ENCODE measurements at regions not wholly inside any gene's neighbourhood (a gene's known extent, or its start where the extent isn't known, plus 50 kb on each side); places are given as distances from the start of the nearest gene placed in this dataset.

GRCh38 chr1:36715797-36716196 is 233.1 kb upstream of the CSF3R start:
- no peak overlapping the region for H3K4me3 ChIP-seq
- H3K27me3 ChIP-seq (ENCODE audit: insufficient read depth in 3 of 3, low read length in 2 of 3), result peaks cover 0 to 22% (median 0%) of the 10 kb centered on the region in 3 donors
- intact Hi-C loops (cut with DNase I), result loop anchor here in 1 of 2 donors (2.0 kb wide), 1 partner anchor 39 kb away; no protein-coding TSS in a partner anchor
- TF ChIP-seq CTCF (IDR thresholded peaks at IDR 0.05), result no peak
- whole genome bisulfite sequencing, 3 donors, result 55 to 67% (median 66%) methylated on average over 2 of the region's 2 CpGs
- no peak overlapping the region for H3K27ac ChIP-seq
- ATAC-seq (no peak), DNase-seq (no peak)
- H3K9me3 ChIP-seq, result no peaks in the 10 kb centered on the region
- no peaks in the 10 kb centered on the region for H3K4me1 ChIP-seq
- no peaks in the 10 kb centered on the region for H3K36me3 ChIP-seq (ENCODE audit: insufficient read depth in 1 of 2, low read depth in 1 of 2)

GRCh38 chr1:36714301-36714700 is 231.6 kb upstream of the CSF3R start:
- Histone ChIP-seq H3K4me1 (no peaks in the 10 kb centered on the region), H3K36me3 (ENCODE audit: insufficient read depth in 1 of 2, low read depth in 1 of 2) (no peaks in the 10 kb centered on the region), H3K27ac (no peak overlapping the region), H3K9me3 (no peaks in the 10 kb centered on the region), H3K4me3 (no peak overlapping the region), H3K27me3 (ENCODE audit: insufficient read depth in 3 of 3, low read length in 2 of 3) (peaks cover 0 to 33% (median 7%) of the 10 kb centered on the region in 3 donors)
- no peak for TF ChIP-seq CTCF (IDR thresholded peaks at IDR 0.05)
- DNase-seq, result no peak
- intact Hi-C loops (cut with DNase I), result no loop called here
- 41 to 53% (median 52%) methylated on average over 2 of the region's 2 CpGs for WGBS, 3 donors
- no peak for ATAC-seq

GRCh38 chr1:36711480-36711879 is 228.8 kb upstream of the CSF3R start:
- no peak for ATAC-seq
- no peak overlapping the region for H3K4me3 ChIP-seq
- no peaks in the 10 kb centered on the region for H3K36me3 ChIP-seq (ENCODE audit: insufficient read depth in 1 of 2, low read depth in 1 of 2)
- intact Hi-C loops (cut with DNase I), result no loop called here
- DNase-seq, result no peak
- H3K4me1 ChIP-seq, result no peaks in the 10 kb centered on the region
- H3K9me3 ChIP-seq, result no peaks in the 10 kb centered on the region
- TF ChIP-seq CTCF (IDR thresholded peaks at IDR 0.05), result no peak
- 19 to 31% (median 26%) methylated on average over 2 of the region's 2 CpGs for WGBS, 3 donors
- no peak overlapping the region for H3K27ac ChIP-seq
- peaks cover 0 to 48% (median 9%) of the 10 kb centered on the region in 3 donors for H3K27me3 ChIP-seq (ENCODE audit: insufficient read depth in 3 of 3, low read length in 2 of 3)

GRCh38 chr1:36710951-36711350 is 228.2 kb upstream of the CSF3R start:
- no peak overlapping the region for H3K4me3 ChIP-seq
- peaks cover 0 to 52% (median 10%) of the 10 kb centered on the region in 3 donors for H3K27me3 ChIP-seq (ENCODE audit: insufficient read depth in 3 of 3, low read length in 2 of 3)

More at GRCh38 chr1:36710951-36711350, 228.2 kb upstream of the CSF3R start:
- TF ChIP-seq CTCF (IDR thresholded peaks at IDR 0.05), result no peak
- no peaks in the 10 kb centered on the region for H3K4me1 ChIP-seq
- H3K36me3 ChIP-seq (ENCODE audit: insufficient read depth in 1 of 2, low read depth in 1 of 2), result no peaks in the 10 kb centered on the region
- intact Hi-C loops (cut with DNase I), result no loop called here
- DNase-seq (no peak), ATAC-seq (no peak)
- WGBS, 3 donors, result 10 to 17% (median 16%) methylated on average over 5 of the region's 5 CpGs
- no peaks in the 10 kb centered on the region for H3K9me3 ChIP-seq
- no peak overlapping the region for H3K27ac ChIP-seq
